GM18861 (cell line): ENCODE measurements at regions not wholly inside any gene's neighbourhood (a gene's known extent, or its start where the extent isn't known, plus 50 kb on each side); places are given as distances from the start of the nearest gene placed in this dataset.

ENCODE experiments used
- ATAC-seq: cut with Tn5 transposase; IDR thresholded peaks from one replicate; pipeline ENCODE4 v1.9.1; 2021; ENCODE audit not compliant: unreplicated experiment

DNA sequence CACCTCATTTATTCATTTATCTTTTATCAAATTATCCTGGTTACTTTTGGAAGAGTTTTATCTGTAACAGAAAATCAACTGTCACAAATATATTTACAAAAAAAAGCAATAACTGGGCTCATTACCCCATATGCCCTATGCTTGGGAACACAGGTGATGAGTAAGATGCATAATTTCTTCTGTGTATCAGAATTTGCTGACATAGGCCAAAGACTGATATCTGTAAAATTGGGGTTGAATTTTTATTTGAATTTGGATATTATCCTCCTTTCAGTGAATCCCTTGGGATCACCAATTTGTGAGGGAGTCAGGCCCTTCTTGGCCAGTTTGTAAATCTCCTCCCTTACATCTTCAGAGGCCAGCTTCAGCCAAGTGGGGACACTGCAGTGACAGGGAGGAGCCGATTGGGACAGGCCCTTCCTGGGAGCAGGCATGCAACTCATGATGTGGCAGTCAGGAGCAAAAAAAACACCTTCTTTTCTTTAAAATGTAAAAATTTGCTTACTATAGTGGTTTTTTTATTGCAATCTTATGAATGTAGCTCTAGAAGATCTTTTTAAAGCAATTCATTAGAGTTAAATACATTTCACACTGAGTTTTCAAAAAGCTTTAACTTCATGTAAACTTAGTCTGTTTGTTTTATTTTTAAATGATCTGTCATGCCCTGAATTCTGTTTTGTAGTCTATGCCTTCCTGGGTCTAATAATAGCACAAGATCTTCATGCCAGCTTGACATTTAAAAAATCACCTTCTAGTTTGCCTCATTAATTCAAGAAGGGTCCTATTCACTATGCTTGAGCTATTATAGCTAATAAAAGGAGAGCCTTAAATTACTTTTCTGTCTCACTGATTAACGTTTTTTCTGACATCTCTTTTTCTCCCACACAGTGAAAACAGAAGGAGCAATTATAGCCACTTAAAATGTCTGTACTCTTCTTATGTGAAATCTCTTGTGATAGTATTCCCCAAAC is 136.6 kb upstream of the SPRY1 start:
- no peak for ATAC-seq

DNA sequence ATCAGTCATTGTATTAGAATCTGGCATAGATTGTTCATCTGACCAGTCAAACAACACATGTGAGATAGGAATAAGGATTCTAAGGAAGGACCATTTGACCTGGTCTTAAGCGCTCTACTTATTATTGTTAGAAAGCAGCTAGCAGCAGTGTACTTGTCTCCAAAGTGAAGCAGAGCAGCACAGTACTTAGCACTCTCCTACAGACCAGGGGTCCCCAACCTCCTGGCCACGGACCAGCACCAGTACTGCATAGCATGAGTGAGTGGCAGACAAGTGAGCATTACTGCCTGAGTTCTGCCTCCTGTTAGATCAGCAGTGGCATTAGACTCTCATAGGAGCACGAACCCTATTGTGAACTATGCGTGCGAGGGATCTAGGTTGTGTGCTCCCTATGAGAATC is 135.9 kb upstream of the SPRY1 start:
- no peak for ATAC-seq

DNA sequence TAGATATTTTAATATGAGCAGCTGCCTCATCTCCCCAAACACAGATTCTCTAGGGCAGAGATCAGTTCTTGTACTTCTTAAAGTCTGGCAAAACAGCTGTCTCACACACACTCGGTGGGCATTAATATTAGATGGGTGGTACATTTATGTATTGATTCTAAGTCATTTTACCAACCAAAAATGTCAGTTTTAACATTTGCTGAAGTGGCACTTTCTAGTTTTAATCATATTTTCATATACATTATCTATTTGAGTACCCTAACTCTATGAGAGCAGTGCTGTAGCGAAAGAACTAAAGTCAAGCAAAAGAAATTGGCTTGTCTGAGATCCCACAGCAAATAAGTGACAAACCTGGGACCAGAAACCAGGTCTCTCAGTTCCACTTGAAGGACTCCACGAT is 134.5 kb upstream of the SPRY1 start:
- no peak for ATAC-seq

DNA sequence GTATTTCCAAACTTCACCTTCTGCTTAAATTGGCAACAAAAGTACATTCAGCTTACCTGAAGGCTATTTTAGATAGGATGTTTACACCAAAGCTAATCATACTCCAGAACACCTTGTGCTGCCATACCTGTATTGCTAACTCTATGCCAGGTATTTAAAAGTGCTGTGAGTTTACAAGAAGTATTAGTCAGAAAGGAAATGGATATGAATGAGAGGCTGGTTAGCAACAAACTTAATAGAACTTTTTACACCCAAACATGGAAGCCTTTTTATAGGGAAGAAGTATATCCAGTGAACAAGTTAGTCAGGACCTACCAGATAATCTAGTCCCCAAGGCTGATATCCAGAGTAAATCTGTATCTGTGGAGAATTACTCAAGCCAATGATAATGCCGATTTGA is 131.2 kb upstream of the SPRY1 start:
- ATAC-seq, result no peak

DNA sequence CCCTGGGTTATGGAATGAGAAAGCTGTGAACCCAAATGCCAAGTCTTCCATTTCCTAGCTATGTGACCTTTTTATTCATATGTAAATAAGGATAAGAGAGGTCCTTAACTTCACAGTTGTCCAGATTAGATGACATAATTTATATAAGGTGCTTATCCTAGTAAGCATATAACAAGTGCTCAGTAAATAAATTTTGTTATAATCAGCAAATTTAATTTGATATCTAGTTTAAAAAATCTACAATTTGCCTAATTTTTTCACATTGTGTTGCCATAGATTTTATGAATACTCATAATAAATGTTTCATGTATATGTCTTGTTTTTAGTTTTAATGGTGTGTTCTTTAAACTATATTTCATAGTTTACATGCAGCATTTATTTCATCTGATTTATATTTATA is 130.4 kb upstream of the SPRY1 start:
- ATAC-seq, result no peak

DNA sequence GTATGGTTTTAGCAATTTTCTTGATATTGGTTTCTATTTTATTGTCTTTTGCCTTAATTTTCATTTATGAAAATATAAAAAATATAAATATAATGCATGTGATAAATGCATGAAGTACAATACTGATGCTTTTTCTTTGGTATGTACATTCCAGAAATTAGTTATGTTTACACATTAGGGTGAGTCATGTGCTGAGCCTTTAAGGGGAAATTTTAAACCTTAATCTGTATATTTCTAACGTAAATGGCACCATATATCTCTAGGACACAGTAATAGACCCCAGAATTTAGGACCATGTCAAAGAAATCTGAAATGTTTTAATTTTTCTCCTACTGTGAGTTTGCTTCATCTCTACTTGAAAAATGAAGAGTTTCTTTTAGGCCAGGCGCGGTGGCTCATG is 117.8 kb upstream of the SPRY1 start:
- no peak for ATAC-seq

DNA sequence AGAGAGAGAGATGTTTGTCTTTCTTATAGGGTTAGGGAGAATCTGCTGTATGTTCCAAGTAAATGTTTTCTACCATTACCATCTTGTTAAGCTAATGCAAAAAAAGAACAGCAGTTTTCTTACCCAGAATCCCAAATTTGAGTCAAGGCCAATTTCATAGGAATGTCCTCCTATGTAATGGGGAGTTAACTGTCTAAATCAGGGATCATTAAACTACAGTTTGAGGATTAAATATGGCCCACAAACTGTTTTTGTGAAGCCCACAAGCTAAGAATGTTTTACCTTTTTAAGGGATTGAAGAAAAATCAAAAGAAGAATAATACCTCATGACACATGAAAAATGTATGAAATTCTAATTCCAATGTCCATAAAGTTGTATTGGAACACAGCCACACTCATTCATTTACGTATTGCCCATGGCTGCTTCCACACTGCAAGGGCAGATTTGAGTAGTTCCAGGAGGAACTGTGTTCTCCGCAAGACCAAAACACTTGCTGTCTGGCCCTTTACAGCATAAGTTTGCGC is 113.2 kb upstream of the SPRY1 start:
- no peak for ATAC-seq

DNA sequence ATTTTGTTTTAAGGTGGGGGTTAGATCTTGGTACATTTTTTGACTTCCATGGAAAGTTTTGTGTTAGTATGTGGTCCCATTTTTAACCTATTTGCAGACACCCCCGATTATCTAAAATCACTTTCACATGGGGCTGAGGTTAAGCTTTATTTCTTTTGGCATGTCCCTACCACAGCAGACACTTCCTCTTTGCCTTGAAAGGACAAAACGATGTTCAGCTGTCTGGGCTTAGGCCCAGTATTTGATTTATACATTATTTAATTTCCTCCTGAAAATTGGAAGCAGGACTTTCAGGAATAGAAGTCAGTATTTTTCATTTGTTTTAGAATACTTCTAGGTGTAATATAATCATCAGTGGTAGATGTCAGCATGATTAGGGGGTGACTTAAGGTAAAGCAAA is 112.4 kb upstream of the SPRY1 start:
- no peak for ATAC-seq

DNA sequence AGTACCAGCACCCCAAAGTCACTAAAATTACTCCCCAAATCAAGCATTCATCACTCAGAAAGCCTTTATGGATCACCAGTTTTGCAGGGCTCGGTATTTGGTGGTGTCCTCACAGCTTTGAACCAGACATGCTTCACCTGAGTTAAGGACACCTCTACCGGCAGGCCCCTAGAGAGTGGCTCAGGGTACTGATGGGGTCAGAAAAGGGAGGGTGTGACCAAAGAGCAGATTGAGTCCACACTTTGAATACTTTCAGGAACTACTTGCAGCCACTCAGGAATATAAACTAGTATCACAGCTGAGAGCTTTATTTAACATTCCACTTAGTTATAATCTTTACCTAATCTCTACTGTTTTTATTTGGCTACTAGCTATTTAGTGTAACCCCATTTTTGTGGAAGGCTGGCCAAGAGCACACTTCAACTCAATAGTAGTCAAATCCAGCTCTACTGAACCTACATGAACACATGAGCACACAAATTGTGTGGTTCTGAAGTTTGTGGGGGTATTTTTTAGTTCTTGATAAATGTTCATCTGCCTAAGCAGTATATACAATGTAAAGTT is 109.6 kb upstream of the SPRY1 start:
- no peak for ATAC-seq

DNA sequence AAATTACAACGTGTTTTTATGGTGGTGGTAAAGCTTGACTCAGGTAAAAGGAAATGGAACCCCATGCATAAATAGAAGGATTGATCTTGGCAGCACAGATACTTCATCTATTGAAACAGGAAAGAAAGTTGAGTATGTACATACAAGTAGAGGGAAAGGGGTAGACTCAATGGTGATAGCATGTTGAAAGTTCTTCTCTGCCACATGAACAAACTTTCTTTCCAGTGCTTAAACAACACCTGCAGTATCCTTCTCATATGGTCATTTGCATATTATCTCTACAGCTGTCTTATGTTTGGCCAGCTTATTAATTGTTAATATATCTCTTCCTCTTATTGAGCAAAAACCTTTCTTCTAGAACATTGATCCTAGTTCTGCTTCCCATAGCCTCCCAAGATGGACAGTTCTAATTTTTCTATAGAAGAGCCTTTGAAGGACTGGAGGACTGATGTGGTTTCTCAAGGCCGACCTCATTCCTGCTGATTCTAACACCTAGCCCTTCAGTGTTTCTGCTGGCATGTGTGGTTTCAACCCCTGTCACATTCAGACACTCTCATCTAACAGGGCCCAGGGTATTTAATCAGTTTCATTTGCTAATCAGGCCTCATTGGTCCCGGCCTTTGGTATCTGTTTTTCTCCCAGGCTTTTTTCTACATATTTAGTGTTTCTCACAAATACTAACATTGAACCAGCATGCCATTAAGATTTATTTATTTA is 108.1 kb upstream of the SPRY1 start:
- no peak for ATAC-seq

DNA sequence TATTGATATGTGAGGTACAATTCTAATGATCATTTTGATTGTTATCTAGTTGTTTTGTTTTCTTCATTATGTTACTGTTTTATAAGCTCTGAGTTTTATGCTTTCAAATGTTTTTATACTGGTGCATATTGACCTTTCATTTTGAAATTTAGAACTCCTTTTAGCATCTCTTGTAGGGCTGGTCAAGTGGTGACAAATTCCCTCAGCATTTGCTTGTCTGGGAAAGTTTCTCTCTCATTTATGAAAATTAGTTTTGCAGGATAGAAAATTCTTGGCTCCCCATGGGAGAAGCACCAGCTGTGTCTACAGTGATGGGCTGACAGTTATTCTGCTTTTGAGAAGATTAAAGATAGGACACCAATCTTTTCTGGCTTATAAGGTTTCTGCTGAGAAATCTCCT is 105.3 kb upstream of the SPRY1 start:
- ATAC-seq, result no peak

DNA sequence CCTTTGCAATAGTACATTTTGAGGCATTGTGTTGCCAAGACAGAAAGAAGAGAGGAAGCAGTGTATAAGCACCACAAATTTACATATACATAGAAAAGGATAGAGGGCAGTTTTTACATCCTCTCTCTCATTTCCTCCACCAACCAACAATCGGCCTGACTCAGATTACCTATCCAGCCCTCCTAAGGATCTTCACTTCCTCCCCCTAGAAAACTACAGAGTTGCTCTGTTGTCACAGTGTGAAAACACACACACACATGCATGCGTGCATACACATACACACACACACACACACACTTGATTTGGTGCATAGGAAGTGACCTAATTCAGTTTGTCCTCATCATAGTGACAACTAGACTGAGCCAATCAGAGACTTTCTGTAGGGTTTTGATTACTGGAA is 98.8 kb upstream of the SPRY1 start:
- ATAC-seq, result no peak

DNA sequence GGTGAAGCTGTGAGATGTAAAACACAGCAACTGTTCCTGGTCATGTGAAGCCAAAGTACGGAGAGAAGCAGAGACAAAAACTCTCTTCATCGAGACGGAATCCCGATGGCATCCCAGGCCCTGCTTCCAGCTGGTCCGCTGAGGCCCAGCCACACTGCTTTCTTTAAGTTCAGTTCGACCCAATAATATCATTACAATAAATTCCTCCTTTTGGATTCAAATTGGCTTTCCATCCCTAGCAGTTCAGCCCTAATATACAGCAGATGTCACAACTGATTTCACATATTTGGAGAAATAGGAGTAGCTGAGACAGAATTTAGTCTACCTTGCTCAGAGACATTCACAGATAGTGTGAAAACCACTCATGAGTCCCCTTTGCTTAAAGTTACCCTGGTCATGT is 98.3 kb upstream of the SPRY1 start:
- ATAC-seq, result no peak

DNA sequence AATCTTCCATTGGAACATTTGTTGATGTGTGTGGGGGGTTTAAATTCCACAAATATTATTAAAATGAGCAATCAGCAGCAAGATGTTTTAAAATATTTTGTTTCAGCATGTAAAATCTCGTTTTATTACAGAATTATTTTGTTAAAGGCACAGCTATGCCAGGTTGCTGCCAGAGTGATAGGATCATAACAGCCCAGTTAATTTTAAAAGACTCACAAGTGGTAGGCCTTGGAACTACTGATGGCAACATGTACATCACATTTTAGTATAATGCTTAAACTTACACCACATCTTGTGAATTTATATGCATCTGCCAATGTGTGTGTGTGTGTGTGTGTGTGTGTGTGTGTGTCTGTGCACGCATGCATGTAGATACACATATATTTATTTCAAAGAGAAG is 97.8 kb upstream of the SPRY1 start:
- ATAC-seq, result no peak

DNA sequence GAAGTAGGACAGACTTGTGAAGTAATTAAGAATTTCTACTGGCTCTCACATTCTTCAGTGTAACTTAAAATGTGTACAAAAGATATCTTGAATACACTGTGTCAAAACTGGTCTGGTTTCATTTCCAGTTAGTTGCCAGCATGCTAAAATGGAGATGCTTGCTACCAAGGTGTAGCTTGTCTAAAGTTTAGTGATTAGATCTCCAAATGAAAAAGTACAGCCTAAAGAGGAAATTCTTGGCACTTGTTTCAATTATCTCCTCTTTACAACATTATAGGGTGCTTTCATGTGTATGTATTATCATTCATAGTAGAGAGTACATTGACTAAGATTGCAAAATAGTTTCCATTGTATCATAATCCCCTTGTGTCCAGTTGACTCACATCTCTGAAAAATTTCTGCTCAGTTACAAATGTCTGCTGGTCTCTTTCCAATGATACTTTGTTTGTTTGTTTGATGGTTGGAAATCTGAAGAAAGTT is 97.3 kb upstream of the SPRY1 start:
- no peak for ATAC-seq

DNA sequence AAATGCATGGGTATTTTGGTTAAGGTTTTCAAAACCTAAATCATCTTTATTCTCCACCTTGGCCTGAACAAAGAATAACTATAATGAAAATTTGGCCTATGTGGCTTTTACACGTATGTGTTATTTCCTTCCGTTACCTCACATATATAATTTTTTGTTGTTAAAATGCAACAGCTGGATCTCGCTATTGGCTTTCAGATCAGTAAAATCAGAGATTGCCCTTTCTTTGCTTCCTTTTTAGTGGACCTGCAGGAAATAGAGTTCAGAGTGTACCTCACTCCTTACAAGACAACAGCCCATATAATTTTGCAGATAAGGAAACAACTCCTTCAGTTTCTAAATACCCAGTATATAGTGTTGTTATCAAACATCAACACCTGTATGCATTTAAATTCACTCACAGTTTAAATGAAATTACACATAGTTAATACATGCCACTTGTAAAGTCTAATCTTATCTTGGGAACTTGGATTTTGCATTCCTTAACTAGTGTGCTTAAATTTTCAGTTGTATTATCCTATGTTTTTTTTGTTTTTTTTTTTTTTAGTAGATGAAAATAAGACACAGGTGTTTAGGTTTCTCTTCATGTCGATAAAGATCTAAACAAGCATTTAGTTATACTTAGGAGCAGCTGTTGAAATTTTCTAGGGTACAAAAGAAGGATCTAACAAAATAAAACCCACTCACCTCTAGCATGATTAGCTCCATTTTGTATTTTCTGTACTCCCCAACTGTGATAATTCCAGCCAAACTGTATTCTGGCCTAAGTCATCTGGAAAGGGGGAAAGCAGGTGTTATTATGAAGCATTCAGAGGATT is 96.2 kb upstream of the SPRY1 start:
- no peak for ATAC-seq

DNA sequence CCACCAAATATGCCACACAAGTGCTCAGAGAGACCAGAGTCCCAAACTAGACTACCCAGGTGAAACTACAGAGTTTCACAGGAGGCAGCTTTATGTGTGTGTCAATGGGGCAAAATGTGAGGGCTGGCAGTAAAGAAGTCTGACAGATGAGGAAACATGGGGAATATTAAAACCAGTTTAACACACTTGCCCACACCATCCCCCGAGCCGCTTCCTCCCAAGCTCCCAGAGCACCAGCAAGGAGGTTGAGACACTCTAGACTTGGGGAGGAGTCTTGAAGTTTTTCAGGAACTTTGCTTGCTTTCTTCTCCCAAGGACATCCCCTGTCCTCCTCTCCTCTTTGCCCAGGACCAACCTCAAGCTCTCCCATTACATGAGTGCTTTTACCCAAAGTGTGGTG is 94.7 kb upstream of the SPRY1 start:
- no peak for ATAC-seq

DNA sequence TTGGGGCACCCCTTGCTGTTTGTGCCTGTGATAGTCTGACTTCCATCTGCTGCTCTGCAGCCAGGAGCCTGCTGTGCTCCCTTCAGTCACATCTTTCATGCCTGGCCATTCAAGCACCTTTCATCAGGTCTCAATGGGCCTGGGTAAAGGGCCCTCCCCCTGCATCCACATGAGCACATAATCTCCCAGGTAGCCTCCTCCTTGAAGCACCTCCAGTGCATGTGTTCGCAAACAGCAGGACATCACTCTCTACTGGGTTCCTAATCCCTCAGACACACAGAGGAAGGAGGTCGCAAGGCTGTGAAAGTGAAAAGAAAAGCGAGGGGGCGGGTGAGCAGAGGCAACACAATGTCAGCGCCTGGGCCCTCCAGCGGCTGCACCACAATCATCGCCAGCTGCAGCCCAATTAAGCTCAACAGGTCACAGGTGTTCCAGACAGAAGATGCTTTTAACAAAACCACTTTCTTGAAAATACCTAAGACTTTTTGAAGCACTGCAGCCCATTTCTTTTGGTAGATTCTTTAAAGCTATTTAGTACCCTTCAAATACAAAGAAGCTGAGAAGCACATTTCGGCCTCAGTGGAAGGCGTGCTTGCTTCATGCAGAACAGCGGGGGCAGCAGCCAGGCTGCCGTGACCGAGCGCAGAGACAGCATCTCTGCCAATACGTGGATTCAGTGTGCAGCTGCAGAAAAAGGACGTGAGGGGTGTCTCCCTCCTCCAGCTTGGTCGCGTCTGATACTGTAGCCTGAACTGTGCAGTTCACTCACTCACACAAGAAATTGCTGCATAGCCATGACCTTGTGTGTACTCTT is 92.2 kb upstream of the SPRY1 start:
- ATAC-seq, result no peak

DNA sequence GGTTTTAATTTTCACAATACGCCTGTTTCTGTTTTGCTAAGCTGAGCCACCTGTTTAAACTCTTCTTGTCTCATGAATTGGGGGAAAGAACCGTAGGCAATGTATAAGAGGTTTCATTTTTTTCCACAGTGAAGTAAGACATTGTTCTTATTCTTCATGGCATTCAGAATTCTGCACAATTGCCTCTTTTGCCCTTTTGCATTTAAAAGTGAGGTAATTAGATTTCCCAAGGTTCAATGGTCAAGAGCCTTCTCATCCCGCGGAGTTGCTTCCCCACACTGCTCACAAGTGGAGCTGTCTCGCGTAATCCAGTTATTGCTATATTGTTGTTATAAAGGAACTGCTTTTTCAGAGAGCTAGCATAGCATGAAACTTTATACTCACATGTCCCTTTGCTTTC is 90.9 kb upstream of the SPRY1 start:
- no peak for ATAC-seq

DNA sequence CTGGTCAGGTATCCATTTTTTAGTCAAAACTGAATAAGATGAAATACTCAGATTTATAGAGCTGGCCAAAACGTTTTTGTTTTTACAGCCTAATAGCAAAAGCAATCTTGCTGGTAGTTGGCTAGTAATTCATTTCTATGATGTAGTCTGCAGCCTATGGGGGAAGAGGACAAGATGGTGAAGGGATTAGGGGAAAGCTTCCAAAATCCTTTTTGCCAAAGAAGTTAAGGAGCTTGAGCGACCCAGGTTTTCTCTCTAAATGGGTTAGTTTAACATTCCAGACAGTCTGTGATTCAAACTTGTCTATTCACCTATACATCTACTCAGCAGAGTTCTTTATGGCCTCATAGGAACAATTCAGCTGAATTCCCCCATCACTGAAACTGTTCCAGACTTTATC is 89.8 kb upstream of the SPRY1 start:
- ATAC-seq, result no peak
